ENCODE measurements at regions not wholly inside any gene's neighbourhood (a gene's known extent, or its start where the extent isn't known, plus 50 kb on each side); places are given as distances from the start of the nearest gene placed in this dataset.

DNA sequence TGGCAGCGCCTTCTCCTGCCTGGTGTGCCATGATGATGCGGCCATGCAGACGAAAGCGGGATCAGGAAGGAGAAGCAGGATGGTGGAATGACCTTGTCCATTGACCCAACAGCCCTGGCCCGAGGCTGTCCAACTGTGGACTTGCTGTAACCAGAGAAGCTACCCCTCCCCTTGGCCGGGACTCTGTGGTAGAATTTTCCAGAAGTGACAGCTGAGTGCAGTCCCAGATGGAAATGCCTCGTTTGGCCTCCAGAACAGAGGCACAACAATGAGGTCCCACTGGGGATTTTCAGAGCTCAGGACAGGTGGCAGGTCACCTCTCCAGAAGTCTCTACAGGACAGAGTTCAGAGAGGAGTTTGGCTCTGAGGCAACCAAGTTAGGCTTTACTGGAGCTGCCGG lies 299.2 kb upstream of the CDH4 start:
- H3K9me3 Mint-ChIP-seq, result no peaks in the 10 kb centered on the region
- CTCF ChIA-PET, result no interaction called here
- no peaks in the 10 kb centered on the region for H3K4me1 Mint-ChIP-seq (ENCODE audit: low read depth)
- H3K36me3 Mint-ChIP-seq (ENCODE audit: low read depth), result no peaks in the 10 kb centered on the region
- H3K4me3 Mint-ChIP-seq, result no peak overlapping the region
- H3K27me3 Mint-ChIP-seq (ENCODE audit: low read depth), result peaks cover 2% of the 10 kb centered on the region
- DNase-seq, result no peak
- H3K27ac Mint-ChIP-seq, result no peak overlapping the region
- intact Hi-C loops (cut with micrococcal nuclease), result no loop called here

DNA sequence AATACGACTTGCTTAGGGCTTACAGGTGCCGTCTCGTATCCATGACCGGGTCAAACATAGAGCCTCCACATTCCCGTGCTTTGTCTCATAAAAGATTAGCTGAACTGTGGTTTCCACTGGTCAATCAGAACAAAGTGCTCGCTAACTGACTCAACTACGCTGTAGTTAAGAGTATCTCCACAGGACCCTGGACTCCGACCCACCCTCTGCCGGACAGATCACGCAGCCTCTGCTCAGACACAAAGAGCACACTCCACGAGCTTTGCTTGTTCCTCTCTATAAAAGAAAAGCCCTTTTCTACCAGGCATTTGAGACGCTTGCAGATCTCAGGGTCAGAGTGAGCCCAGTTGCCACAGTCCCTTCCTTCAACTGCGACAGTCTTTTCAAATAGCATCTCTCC lies 298.7 kb upstream of the CDH4 start:
- Mint-ChIP-seq H3K4me1 (ENCODE audit: low read depth) (no peaks in the 10 kb centered on the region), H3K27ac (no peak overlapping the region), H3K27me3 (ENCODE audit: low read depth) (peaks cover 5% of the 10 kb centered on the region), H3K4me3 (no peak overlapping the region), H3K9me3 (no peaks in the 10 kb centered on the region), H3K36me3 (ENCODE audit: low read depth) (no peaks in the 10 kb centered on the region)
- CTCF ChIA-PET, result no interaction called here
- intact Hi-C loops (cut with micrococcal nuclease), result no loop called here
- DNase-seq, result no peak

DNA sequence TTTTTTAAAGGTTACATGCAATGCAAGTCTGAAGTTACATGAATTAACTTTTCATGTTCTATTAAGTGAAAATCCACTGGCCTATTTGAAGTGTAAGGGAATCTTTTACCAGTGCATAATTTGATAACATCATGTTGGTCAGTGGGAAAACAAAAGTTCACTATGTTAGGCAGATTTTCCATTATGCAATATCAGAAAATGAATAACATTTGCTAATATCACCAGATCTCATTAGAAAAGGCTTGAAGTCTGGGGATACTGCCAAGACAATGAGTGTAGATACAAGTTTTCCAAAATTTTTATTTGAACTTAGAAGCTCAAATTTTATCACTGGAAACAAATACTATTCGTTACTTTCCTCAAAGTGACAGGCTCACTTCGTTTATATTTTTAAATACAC lies 296.4 kb upstream of the CDH4 start:
- peaks cover 5% of the 10 kb centered on the region for H3K27me3 Mint-ChIP-seq (ENCODE audit: low read depth)
- no peaks in the 10 kb centered on the region for H3K36me3 Mint-ChIP-seq (ENCODE audit: low read depth)
- no peak for DNase-seq
- no peak overlapping the region for H3K4me3 Mint-ChIP-seq
- CTCF ChIA-PET, result no interaction called here
- no peak overlapping the region for H3K27ac Mint-ChIP-seq
- H3K4me1 Mint-ChIP-seq (ENCODE audit: low read depth), result no peaks in the 10 kb centered on the region
- intact Hi-C loops (cut with micrococcal nuclease), result no loop called here
- H3K9me3 Mint-ChIP-seq, result no peaks in the 10 kb centered on the region

DNA sequence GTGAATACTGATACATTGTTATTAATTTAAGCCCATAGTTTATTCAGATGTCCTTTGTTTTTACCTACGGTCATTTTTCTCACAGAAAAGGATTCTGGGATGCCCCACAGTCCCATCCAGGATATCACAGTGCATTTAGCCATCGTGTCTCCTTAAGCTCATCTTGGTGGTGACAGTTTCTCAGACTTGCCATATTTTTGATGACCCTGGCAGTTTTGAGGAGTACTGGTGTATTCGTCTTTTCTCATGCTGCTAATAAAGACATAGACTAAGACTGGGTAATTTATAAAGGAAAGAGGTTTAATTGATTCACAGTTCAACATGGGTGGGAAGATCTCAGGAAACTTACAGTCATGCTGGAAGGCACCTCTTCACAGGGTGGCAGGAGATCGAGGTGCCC lies 295.9 kb upstream of the CDH4 start:
- intact Hi-C loops (cut with micrococcal nuclease), result no loop called here
- peaks cover 5% of the 10 kb centered on the region for H3K27me3 Mint-ChIP-seq (ENCODE audit: low read depth)
- H3K9me3 Mint-ChIP-seq, result no peaks in the 10 kb centered on the region
- H3K27ac Mint-ChIP-seq, result no peak overlapping the region
- no peak overlapping the region for H3K4me3 Mint-ChIP-seq
- no peaks in the 10 kb centered on the region for H3K4me1 Mint-ChIP-seq (ENCODE audit: low read depth)
- CTCF ChIA-PET, result no interaction called here
- no peak for DNase-seq
- no peaks in the 10 kb centered on the region for H3K36me3 Mint-ChIP-seq (ENCODE audit: low read depth)

- no peak overlapping the region for H3K27ac Mint-ChIP-seq
These were observed 294.4 kb upstream of the CDH4 start for GRCh38 chr20:60957621-60958020.

DNA sequence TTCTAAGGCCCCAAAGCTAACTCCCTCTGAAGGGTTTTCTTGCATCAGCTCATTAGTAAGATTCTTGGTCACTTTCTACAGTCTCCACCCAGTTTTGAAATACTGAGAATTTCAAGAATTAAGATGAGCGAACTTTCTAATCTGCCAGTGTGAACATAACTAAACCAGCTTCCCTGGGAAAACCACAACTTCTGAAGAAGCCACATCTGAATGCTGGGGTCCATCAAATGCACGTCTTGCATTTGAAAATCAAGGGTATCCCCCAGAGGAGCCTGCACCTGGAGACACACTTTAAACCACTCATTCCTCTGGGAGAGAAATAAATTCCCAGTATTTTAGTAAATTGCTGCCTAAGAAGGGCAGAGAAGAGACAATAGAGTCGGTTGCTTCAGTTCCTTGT lies 292.1 kb upstream of the CDH4 start:
- intact Hi-C loops (cut with micrococcal nuclease), result no loop called here
- no peaks in the 10 kb centered on the region for H3K36me3 Mint-ChIP-seq (ENCODE audit: low read depth)
- no peak overlapping the region for H3K27ac Mint-ChIP-seq
- no peaks in the 10 kb centered on the region for H3K4me1 Mint-ChIP-seq (ENCODE audit: low read depth)
- no peaks in the 10 kb centered on the region for H3K9me3 Mint-ChIP-seq
- H3K27me3 Mint-ChIP-seq (ENCODE audit: low read depth), result peaks cover 5% of the 10 kb centered on the region
- H3K4me3 Mint-ChIP-seq, result no peak overlapping the region
- CTCF ChIA-PET, result interaction anchor here (0.6 kb wide), 1 partner anchor 558 kb away, joined by 3 read pairs; no protein-coding TSS in a partner anchor
- DNase-seq, result no peak

More at GRCh38 chr20:60957621-60958020, 294.4 kb upstream of the CDH4 start:
- Mint-ChIP-seq H3K36me3 (ENCODE audit: low read depth) (no peaks in the 10 kb centered on the region), H3K4me1 (ENCODE audit: low read depth) (no peaks in the 10 kb centered on the region), H3K4me3 (no peak overlapping the region), H3K27me3 (ENCODE audit: low read depth) (peaks cover 5% of the 10 kb centered on the region), H3K9me3 (no peaks in the 10 kb centered on the region)
- intact Hi-C loops (cut with micrococcal nuclease), result no loop called here
- CTCF ChIA-PET, result no interaction called here
- no peak for DNase-seq

GRCh38 chr20:60960500-60960899 lies 291.6 kb upstream of the CDH4 start:
- intact Hi-C loops (cut with micrococcal nuclease), result no loop called here
- no peak for DNase-seq
- Mint-ChIP-seq H3K27me3 (ENCODE audit: low read depth) (peaks cover 5% of the 10 kb centered on the region), H3K27ac (no peak overlapping the region), H3K4me3 (no peak overlapping the region), H3K9me3 (no peaks in the 10 kb centered on the region), H3K4me1 (ENCODE audit: low read depth) (no peaks in the 10 kb centered on the region), H3K36me3 (ENCODE audit: low read depth) (no peaks in the 10 kb centered on the region)
- CTCF ChIA-PET, result no interaction called here

GRCh38 chr20:60961551-60961950 lies 290.5 kb upstream of the CDH4 start:
- H3K36me3 Mint-ChIP-seq (ENCODE audit: low read depth), result no peaks in the 10 kb centered on the region
- peaks cover 5% of the 10 kb centered on the region for H3K27me3 Mint-ChIP-seq (ENCODE audit: low read depth)
- no peaks in the 10 kb centered on the region for H3K9me3 Mint-ChIP-seq
- CTCF ChIA-PET, result no interaction called here
- H3K4me3 Mint-ChIP-seq, result no peak overlapping the region
- no peak for DNase-seq
- H3K27ac Mint-ChIP-seq, result no peak overlapping the region
- no peaks in the 10 kb centered on the region for H3K4me1 Mint-ChIP-seq (ENCODE audit: low read depth)
- intact Hi-C loops (cut with micrococcal nuclease), result no loop called here

- CTCF ChIA-PET, result no interaction called here
- H3K4me1 Mint-ChIP-seq (ENCODE audit: low read depth), result no peaks in the 10 kb centered on the region
- no peak overlapping the region for H3K27ac Mint-ChIP-seq
- H3K4me3 Mint-ChIP-seq, result no peak overlapping the region
- no peak for DNase-seq
- peaks cover 5% of the 10 kb centered on the region for H3K27me3 Mint-ChIP-seq (ENCODE audit: low read depth)
- H3K9me3 Mint-ChIP-seq, result no peaks in the 10 kb centered on the region
- H3K36me3 Mint-ChIP-seq (ENCODE audit: low read depth), result no peaks in the 10 kb centered on the region
- intact Hi-C loops (cut with micrococcal nuclease), result no loop called here
These were observed 289.6 kb upstream of the CDH4 start for GRCh38 chr20:60962367-60963045.

GRCh38 chr20:60963146-60963545 lies 288.9 kb upstream of the CDH4 start:
- no peaks in the 10 kb centered on the region for H3K36me3 Mint-ChIP-seq (ENCODE audit: low read depth)
- no peak overlapping the region for H3K27ac Mint-ChIP-seq
- no peaks in the 10 kb centered on the region for H3K4me1 Mint-ChIP-seq (ENCODE audit: low read depth)
- no peak overlapping the region for H3K4me3 Mint-ChIP-seq
- CTCF ChIA-PET, result no interaction called here
- H3K9me3 Mint-ChIP-seq, result no peaks in the 10 kb centered on the region
- DNase-seq, result no peak
- H3K27me3 Mint-ChIP-seq (ENCODE audit: low read depth), result no peaks in the 10 kb centered on the region
- intact Hi-C loops (cut with micrococcal nuclease), result no loop called here

DNA sequence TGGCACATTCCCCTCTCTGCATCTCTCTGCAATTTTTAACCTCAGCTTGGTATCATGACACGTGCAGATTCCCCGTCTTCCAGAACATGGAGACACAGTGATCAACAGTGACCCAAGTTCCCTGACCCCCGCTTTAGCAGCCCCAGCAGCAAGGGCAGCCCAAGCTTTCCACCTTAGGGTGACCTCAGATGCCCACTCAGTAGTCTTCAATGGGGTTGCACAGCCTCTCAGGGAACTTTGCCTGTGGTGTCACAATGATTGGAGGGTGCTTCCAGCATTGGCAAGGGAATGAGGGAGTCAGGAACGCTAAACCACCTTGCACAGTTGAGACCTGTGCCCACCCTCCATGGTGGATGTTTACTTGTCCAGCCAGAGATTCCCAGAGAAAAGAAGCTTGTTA lies 287.1 kb upstream of the CDH4 start:
- Mint-ChIP-seq H3K27ac (no peak overlapping the region), H3K4me1 (ENCODE audit: low read depth) (no peaks in the 10 kb centered on the region), H3K9me3 (no peaks in the 10 kb centered on the region)

GRCh38 chr20:60966031-60966430 lies 286.0 kb upstream of the CDH4 start:
- Mint-ChIP-seq H3K27me3 (ENCODE audit: low read depth) (peaks cover 3% of the 10 kb centered on the region), H3K9me3 (no peaks in the 10 kb centered on the region), H3K36me3 (ENCODE audit: low read depth) (no peaks in the 10 kb centered on the region), H3K27ac (no peak overlapping the region), H3K4me3 (no peak overlapping the region), H3K4me1 (ENCODE audit: low read depth) (no peaks in the 10 kb centered on the region)
- CTCF ChIA-PET, result no interaction called here
- DNase-seq, result no peak
- intact Hi-C loops (cut with micrococcal nuclease), result no loop called here

More for the DNA sequence above, 287.1 kb upstream of the CDH4 start:
- CTCF ChIA-PET, result no interaction called here
- intact Hi-C loops (cut with micrococcal nuclease), result no loop called here
- Mint-ChIP-seq H3K36me3 (ENCODE audit: low read depth) (no peaks in the 10 kb centered on the region), H3K4me3 (no peak overlapping the region), H3K27me3 (ENCODE audit: low read depth) (peaks cover 3% of the 10 kb centered on the region)
- no peak for DNase-seq

DNA sequence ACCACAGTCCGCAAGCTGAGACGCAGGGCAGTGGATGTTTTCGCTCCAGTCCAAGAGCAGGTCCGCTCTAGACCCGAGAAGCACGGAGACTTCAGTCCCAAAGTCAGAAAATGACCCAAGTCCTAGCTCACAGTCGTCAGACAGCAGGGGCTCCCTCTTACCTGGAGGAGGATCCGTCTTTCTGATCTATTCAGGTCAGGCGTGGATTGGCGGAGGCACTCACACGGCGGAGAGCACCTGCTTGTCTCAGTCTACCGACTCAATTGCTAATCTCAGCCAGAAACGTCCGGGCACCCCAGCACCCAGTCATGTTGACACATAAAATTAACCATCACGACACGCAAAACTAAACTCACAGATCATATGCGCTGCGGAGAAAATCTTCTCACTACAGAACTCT lies 285.3 kb upstream of the CDH4 start:
- CTCF ChIA-PET, result no interaction called here
- Mint-ChIP-seq H3K36me3 (ENCODE audit: low read depth) (no peaks in the 10 kb centered on the region), H3K4me1 (ENCODE audit: low read depth) (no peaks in the 10 kb centered on the region), H3K9me3 (no peaks in the 10 kb centered on the region), H3K27ac (no peak overlapping the region), H3K27me3 (ENCODE audit: low read depth) (peaks cover 3% of the 10 kb centered on the region), H3K4me3 (no peak overlapping the region)
- intact Hi-C loops (cut with micrococcal nuclease), result no loop called here
- no peak for DNase-seq

Measured in activated naive CD4-positive, alpha-beta T cell treated with anti-CD3 and anti-CD28 coated beads for 36 hours (primary cell).